Activated CD8-positive, alpha-beta memory T cell treated with anti-CD3 and anti-CD28 coated beads, Interleukin-2, amount 10 ng/mL, durations not matched to agents 7 days and 5 days (primary cell): ENCODE measurements at regions not wholly inside any gene's neighbourhood (a gene's known extent, or its start where the extent isn't known, plus 50 kb on each side); places are given as distances from the start of the nearest gene placed in this dataset.

ENCODE experiments used
- ATAC-seq: fragments of 150-1000 bp; cut with Tn5 transposase; one replicate; pipeline ENCODE4 v1.10.0; 2021; ENCODE audit warnings: moderate library complexity
- CTCF ChIA-PET: fragments of 350-600 bp; sonication (Branson Sonifier 250); formaldehyde crosslinking; loops from one replicate; lab custom pipeline; 2021; ENCODE audit warnings: antibody characterized with exemption; lab: Charles Lee
- DNase-seq: peaks from one replicate; pipeline ENCODE4 v3.0.0-alpha.2; 2020
- H3K27ac Mint-ChIP-seq: one replicate; pipeline ENCODE4 v1.8.0; 2021; ENCODE audit warnings: mild to moderate bottlenecking, mixed read lengths
- H3K27me3 Mint-ChIP-seq: one replicate; pipeline ENCODE4 v1.8.0; 2021; ENCODE audit warnings: mixed read lengths
- H3K36me3 Mint-ChIP-seq: one replicate; pipeline ENCODE4 v1.8.0; 2021; ENCODE audit warnings: mild to moderate bottlenecking, mixed read lengths
- H3K4me1 Mint-ChIP-seq: one replicate; pipeline ENCODE4 v1.8.0; 2021; ENCODE audit warnings: mixed read lengths
- H3K4me3 Mint-ChIP-seq: one replicate; pipeline ENCODE4 v1.8.0; 2021; ENCODE audit warnings: mild to moderate bottlenecking, moderate library complexity, mixed read lengths
- H3K9me3 Mint-ChIP-seq: one replicate; pipeline ENCODE4 v1.8.0; 2022; ENCODE audit warnings: low read depth, mixed read lengths

- no peak for DNase-seq
- H3K4me1 Mint-ChIP-seq, result no peaks in the 10 kb centered on the region
- no peaks in the 10 kb centered on the region for H3K27me3 Mint-ChIP-seq
- CTCF ChIA-PET, result no interaction called here
- H3K27ac Mint-ChIP-seq, result no peak overlapping the region
- ATAC-seq, result no peak
- H3K36me3 Mint-ChIP-seq, result no peaks in the 10 kb centered on the region
- H3K4me3 Mint-ChIP-seq, result no peak overlapping the region
- H3K9me3 Mint-ChIP-seq, result no peaks in the 10 kb centered on the region
Measured at GRCh38 chr1:90402893-90403849, 313.9 kb downstream of the BARHL2 start.

- CTCF ChIA-PET, result no interaction called here
- Mint-ChIP-seq H3K4me1 (no peaks in the 10 kb centered on the region), H3K9me3 (no peaks in the 10 kb centered on the region), H3K4me3 (no peak overlapping the region), H3K27me3 (no peaks in the 10 kb centered on the region), H3K36me3 (no peaks in the 10 kb centered on the region), H3K27ac (no peak overlapping the region)
- ATAC-seq (no peak), DNase-seq (no peak)
Measured at GRCh38 chr1:90400131-90400530, 317.0 kb downstream of the BARHL2 start.

DNA sequence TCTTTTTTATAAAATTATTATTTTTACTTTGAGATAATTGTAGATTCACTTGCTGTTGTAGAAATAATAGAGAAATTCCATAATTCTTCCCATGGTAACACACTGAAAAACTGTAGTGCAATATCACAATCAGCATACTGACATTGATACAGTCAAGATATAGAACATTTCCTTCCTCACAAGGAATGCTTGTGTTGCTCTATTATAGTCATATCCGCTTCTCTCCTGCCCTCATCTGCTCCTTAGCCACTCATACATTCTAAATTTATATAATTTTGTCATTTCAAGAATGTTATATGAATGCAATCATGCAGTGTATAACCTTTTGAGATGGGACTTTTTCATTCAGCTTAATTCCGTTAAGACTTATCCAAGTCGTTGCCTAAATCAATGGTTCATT is 320.2 kb downstream of the BARHL2 start:
- Mint-ChIP-seq H3K4me1 (no peaks in the 10 kb centered on the region), H3K4me3 (no peak overlapping the region), H3K36me3 (no peaks in the 10 kb centered on the region), H3K9me3 (no peaks in the 10 kb centered on the region), H3K27me3 (no peaks in the 10 kb centered on the region), H3K27ac (no peak overlapping the region)
- CTCF ChIA-PET, result no interaction called here
- ATAC-seq (no peak), DNase-seq (no peak)

DNA sequence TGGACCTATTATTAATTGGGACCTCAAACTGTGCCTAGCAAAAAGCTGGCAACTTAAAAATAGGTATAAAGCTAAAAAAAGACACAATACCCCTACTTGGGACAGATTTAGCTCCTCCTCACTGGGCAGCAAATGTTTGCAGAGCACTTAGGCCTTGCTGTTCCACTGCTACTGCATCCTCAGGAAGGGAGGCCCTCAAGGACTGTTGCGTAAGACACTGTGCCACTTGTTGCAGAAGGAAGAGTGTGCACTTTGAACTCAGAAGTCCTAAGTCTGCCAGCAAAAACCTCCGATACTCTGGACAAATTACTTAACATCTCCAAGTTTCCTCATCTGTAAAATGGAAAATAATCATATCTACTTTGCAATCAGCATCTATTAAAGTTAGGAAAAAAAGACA is 322.9 kb downstream of the BARHL2 start:
- Mint-ChIP-seq H3K9me3 (no peaks in the 10 kb centered on the region), H3K36me3 (no peaks in the 10 kb centered on the region), H3K4me1 (no peaks in the 10 kb centered on the region), H3K27ac (no peak overlapping the region), H3K27me3 (no peaks in the 10 kb centered on the region), H3K4me3 (no peak overlapping the region)
- no peak for DNase-seq
- CTCF ChIA-PET, result no interaction called here
- ATAC-seq, result no peak

DNA sequence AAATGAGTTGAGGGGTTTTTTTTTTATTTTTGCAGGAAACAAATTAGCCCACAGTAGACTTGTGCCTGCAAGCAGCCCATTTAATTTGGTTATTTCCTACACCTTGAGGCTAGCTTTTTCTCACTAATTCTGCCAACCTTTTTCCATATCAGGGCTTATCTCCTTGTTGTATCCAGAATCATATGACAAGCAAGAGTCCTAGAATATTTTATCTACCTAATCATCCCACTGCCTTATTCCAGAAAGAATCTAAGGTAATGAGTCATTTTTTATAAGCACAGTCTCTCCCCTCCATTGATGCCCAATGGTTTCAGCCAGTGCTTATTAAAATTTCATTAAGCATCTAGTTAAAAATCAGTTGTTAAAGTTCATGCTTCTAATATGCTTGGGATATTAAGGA is 324.1 kb downstream of the BARHL2 start:
- H3K36me3 Mint-ChIP-seq, result no peaks in the 10 kb centered on the region
- H3K4me1 Mint-ChIP-seq, result no peaks in the 10 kb centered on the region
- H3K4me3 Mint-ChIP-seq, result no peak overlapping the region
- H3K9me3 Mint-ChIP-seq, result no peaks in the 10 kb centered on the region
- CTCF ChIA-PET, result no interaction called here
- no peaks in the 10 kb centered on the region for H3K27me3 Mint-ChIP-seq
- H3K27ac Mint-ChIP-seq, result no peak overlapping the region
- ATAC-seq, result no peak
- DNase-seq, result no peak

DNA sequence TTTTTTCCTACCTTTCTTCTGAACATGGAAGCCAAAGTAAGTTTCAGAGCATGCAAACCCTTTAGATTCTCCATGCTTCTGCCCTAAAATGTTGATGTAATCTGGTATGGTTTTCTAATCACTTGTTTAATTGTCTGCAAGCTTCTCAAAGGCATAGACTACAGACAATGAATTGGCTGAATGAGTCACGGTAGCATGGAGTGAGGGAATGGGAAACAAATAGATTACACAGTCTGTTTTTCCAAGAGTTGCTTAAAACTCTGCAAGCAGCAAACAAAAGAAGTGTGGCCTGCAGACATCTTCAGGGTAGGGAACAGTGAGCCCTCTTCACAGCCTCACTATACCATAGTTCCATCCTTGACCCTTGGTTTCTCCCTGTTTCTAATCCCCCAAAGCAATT is 326.0 kb downstream of the BARHL2 start:
- DNase-seq (no peak), ATAC-seq (no peak)
- Mint-ChIP-seq H3K36me3 (no peaks in the 10 kb centered on the region), H3K4me3 (no peak overlapping the region), H3K27me3 (no peaks in the 10 kb centered on the region), H3K4me1 (no peaks in the 10 kb centered on the region), H3K27ac (no peak overlapping the region), H3K9me3 (no peaks in the 10 kb centered on the region)
- CTCF ChIA-PET, result no interaction called here

DNA sequence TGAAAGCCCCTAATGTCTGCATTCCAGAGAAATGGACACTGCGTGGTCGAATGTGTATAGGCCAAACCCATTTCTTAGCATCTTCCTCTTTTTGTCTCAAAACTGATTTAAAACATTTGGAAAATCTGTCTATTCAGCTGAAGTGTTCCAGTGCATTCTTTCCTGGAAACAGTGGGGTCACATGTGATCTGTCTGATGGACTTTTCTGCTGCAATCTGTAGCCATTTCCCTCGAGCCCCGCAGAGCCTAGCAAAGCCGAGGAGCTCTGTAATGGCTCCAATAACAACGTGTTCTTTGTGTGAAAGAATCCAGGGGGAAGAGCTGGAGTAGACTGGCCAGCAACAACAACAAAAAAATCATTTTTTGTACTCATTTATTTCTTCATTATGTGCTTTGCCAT is 329.3 kb downstream of the BARHL2 start:
- Mint-ChIP-seq H3K27ac (no peak overlapping the region), H3K27me3 (no peaks in the 10 kb centered on the region), H3K4me3 (no peak overlapping the region), H3K36me3 (no peaks in the 10 kb centered on the region), H3K9me3 (no peaks in the 10 kb centered on the region), H3K4me1 (no peaks in the 10 kb centered on the region)
- no peak for ATAC-seq
- DNase-seq, result no peak
- CTCF ChIA-PET, result interaction anchor here (0.8 kb wide), 1 partner anchor 89 kb away, joined by 3 read pairs; no protein-coding TSS in a partner anchor

- H3K4me3 Mint-ChIP-seq, result no peak overlapping the region
- no peak for DNase-seq
- no peak overlapping the region for H3K27ac Mint-ChIP-seq
- H3K4me1 Mint-ChIP-seq, result no peaks in the 10 kb centered on the region
- ATAC-seq, result no peak
- H3K9me3 Mint-ChIP-seq, result no peaks in the 10 kb centered on the region
- H3K27me3 Mint-ChIP-seq, result no peaks in the 10 kb centered on the region
- no peaks in the 10 kb centered on the region for H3K36me3 Mint-ChIP-seq
- CTCF ChIA-PET, result no interaction called here
Measured at GRCh38 chr1:90386899-90387720, 330.0 kb downstream of the BARHL2 start.

- no peaks in the 10 kb centered on the region for H3K4me1 Mint-ChIP-seq
- no peak overlapping the region for H3K4me3 Mint-ChIP-seq
- H3K9me3 Mint-ChIP-seq, result no peaks in the 10 kb centered on the region
- DNase-seq, result no peak
- CTCF ChIA-PET, result no interaction called here
- no peaks in the 10 kb centered on the region for H3K36me3 Mint-ChIP-seq
- no peak for ATAC-seq
- no peaks in the 10 kb centered on the region for H3K27me3 Mint-ChIP-seq
- H3K27ac Mint-ChIP-seq, result no peak overlapping the region
Measured at GRCh38 chr1:90384193-90384592, 332.9 kb downstream of the BARHL2 start.

GRCh38 chr1:90382161-90382560 is 334.9 kb downstream of the BARHL2 start:
- Mint-ChIP-seq H3K27ac (no peak overlapping the region), H3K27me3 (no peaks in the 10 kb centered on the region), H3K9me3 (no peaks in the 10 kb centered on the region), H3K36me3 (no peaks in the 10 kb centered on the region), H3K4me3 (no peak overlapping the region), H3K4me1 (no peaks in the 10 kb centered on the region)
- ATAC-seq (no peak), DNase-seq (no peak)
- CTCF ChIA-PET, result no interaction called here

DNA sequence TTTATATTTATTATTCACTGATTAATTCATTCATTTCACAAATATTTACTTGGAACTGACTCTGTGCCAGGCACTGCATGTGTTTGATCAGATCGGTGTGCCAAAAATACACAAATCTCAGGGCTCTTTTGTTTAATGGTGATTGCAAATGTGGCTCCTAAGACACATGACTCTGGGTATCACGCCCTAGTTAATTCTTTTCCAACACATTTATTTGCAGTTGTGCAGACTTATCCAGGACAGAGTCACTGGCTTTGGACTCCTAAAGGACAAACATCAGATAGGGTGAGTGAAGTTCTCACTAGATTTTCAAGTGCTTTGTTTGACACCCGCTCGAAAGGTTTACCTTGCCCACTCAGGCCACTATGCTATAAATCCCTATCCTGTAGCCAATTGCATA is 335.5 kb downstream of the BARHL2 start:
- no peaks in the 10 kb centered on the region for H3K4me1 Mint-ChIP-seq
- H3K9me3 Mint-ChIP-seq, result no peaks in the 10 kb centered on the region
- H3K27ac Mint-ChIP-seq, result no peak overlapping the region
- no peak overlapping the region for H3K4me3 Mint-ChIP-seq
- H3K36me3 Mint-ChIP-seq, result no peaks in the 10 kb centered on the region
- CTCF ChIA-PET, result no interaction called here
- no peaks in the 10 kb centered on the region for H3K27me3 Mint-ChIP-seq
- ATAC-seq (no peak), DNase-seq (no peak)

DNA sequence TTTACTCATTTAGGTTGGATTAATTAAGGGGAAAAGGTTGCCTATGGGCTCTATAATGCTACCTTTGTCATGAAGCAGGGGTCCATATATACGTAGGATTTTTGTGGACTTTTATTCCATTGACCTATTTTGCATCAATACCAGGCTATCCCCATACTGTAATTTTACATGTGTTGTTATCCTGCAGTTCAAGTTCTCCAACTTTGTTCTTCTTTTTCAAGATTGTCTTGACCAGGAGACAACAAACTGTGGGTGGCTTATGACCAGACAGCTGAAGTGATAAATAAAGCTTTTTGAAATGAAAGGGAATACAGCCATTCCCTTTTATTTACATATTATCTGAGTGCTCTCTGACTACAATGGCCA is 345.7 kb downstream of the BARHL2 start:
- H3K4me3 Mint-ChIP-seq, result no peak overlapping the region
- CTCF ChIA-PET, result no interaction called here

DNA sequence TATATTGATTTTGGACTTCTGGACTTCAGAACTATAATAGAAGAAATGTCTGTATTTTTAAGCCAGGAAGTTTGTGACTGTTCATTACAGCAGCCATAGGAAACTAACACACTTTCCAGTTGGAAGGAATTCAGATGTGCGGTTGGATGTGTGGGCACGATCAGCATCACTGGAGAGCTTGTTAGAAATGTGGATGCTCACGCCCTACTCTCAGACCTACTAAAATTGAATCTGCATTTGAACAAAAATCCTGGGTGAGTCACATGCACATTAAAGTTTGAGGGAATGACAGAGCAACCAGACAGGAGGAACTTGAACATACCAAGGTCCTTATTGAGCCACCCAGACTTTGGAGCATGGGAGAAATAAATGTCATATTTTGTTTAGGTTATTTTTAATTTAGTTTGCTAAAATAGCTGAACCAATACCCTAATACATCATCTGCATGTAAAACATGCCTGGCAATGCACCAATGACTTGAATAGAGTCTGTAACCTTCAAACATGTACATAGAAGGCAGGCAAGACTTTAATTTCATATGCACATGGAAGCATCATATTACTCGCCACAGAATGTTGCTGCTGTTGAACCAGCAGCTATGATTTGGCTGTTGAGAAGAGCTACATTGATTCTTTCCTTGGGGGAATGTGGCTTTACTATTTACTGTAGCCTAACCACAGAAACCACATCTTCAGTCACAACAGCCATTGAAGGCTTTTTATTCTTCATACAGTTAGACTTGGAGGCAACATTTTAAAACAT is 346.2 kb downstream of the BARHL2 start:
- Mint-ChIP-seq H3K9me3 (no peaks in the 10 kb centered on the region), H3K27me3 (peaks cover 5% of the 10 kb centered on the region), H3K4me1 (no peaks in the 10 kb centered on the region), H3K36me3 (no peaks in the 10 kb centered on the region), H3K27ac (no peak overlapping the region), H3K4me3 (no peak overlapping the region)
- ATAC-seq (no peak), DNase-seq (no peak)
- CTCF ChIA-PET, result no interaction called here

More for the DNA sequence above, 345.7 kb downstream of the BARHL2 start:
- ATAC-seq, result no peak
- Mint-ChIP-seq H3K36me3 (no peaks in the 10 kb centered on the region), H3K4me1 (no peaks in the 10 kb centered on the region), H3K27me3 (peaks cover 7% of the 10 kb centered on the region), H3K9me3 (no peaks in the 10 kb centered on the region), H3K27ac (no peak overlapping the region)
- DNase-seq, result no peak
